GM21576 (cell line): ENCODE measurements at regions not wholly inside any gene's neighbourhood (a gene's known extent, or its start where the extent isn't known, plus 50 kb on each side); places are given as distances from the start of the nearest gene placed in this dataset.
"Not testable (repeated sequence)": the region's sequence is repeated elsewhere in the genome, so short reads cannot be mapped to it uniquely, and the experiment has no call there.

Source experiments
- ATAC-seq: cut with Tn5 transposase; IDR thresholded peaks from one replicate; pipeline ENCODE4 v1.9.1; 2021; ENCODE audit warnings: mild to moderate bottlenecking, moderate library complexity; ENCODE audit not compliant: unreplicated experiment

DNA sequence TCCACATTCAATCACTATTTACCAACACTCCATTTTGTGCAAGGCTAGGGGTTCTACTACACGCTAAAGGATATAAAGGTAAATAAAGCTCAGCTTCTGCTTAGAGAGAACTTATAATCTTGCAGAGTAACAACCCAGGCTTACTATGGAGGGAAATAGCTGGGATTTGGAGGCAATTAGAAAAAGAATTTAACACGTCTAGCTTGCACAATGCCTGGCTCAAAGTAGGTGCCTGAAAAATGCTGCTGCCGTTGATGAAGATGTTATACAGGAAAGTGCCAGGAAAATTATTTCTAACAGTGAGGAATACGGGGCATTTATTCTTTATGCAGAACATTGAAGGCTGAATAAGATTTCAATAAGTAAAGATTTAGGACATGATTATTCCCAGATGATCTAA lies 214.2 kb downstream of the KITLG start:
- ATAC-seq, result no peak

DNA sequence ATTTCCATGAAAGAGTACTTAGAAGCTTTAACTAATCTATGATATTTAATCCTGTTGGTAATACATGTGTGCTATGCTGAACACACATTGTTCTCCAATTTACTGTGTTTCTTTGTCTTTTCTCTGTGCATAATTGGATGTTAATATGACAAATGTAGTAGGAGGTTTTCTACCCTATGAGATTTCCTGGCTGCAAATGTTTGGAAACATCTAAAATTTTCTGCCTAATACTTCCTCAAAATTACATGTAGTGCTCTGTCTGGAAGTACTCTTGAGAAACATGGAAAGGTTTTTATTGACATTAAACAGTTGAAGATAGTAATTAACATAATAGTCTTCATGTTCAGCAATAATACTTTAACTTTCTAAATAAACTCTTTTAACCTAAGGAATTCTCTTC lies 213.0 kb downstream of the KITLG start:
- ATAC-seq, result no peak

DNA sequence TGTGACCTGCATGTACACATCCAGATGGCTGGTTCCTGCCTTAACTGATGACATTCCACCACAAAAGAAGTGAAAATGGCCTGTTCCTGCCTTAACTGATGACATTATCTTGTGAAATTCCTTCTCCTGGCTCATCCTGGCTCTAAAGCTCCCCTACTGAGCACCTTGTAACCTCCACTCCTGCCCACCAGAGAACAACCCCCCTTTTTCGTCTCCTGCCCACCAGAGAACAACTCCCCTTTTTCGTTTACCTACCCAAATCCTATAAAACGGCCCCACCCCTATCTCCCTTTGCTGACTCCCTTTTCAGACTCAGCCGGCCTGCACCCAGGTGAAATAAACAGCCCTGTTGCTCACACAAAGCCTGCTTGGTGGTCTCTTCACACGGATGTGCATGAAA lies 212.2 kb downstream of the KITLG start:
- ATAC-seq, result not testable (repeated sequence)

DNA sequence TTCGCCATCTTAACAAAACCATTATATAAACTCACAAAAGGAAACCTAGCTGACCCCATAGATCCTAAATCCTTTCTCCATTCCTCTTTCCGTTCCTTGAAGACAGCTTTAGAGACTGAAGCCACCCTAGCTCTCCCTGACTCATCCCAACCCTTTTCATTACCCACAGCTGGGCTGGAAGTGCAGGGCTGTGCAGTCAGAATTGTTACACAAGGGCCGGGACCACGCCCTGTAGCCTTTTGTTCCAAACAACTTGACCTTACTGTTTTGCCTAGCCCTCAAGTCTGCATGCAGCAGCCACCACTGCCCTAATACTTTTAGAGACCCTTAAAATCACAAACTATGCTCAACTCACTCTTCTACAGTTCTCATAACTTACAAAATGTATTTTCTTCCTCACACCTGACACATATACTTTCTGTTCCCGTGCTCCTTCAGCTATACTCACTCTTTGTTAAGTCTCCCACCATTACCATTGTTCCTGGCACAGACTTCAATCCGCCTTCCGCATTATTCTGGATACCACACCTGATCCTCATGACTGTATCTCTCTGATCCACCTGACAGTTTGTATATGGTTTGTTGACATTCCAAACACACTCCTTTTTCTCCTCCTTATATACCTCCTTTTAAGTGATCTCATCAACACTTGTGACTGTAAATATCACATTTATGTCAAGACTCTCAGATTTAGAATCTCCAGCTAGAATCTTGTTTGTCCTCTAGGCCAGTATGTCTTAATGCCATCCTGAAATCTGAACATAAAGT lies 208.7 kb downstream of the KITLG start:
- ATAC-seq, result no peak

DNA sequence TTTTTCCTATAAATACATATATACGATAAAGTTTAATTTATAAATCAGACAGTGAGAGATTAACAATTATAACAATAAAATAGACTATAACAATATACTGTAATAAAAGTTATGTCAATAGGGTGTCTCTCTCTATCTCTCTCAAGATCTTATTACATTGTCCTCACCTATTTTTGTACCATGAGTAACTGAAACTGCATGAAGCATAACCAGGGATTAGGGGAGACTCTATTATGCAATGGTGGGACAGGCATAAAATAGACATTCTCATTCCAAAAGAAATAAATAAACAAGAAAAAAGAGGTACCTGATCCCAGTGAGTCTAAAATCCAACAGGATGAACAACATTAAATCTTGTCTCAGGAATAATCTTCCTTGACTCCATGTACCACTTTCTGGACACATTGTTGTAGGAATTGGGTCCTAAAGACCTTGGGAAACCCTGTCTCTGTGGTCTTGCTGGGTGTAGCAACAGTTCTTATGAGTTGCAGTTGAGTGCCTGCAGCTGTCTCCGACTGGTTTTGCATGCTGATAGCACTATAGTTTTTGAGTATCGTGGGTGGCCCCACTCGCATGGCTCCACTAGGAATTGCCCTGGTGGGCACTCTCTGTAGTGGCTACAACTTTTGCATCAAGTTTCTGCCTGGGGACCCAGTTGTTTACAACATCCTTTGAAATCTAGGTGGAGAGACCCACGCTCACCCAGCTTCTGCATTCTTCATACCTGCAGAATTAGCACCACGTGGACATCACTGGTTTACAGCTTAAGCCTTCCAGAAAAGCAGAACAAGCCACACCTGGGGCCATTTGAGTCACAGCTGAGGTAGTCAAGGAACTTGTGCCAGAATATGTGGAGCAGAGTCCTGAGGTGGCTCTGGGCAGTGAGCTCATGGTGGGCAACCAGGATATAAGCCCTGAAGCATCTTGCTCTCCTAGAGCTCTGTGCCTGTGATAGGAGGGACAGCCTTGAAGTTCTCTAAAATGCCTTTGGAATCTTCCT lies 204.7 kb downstream of the KITLG start:
- no peak for ATAC-seq

DNA sequence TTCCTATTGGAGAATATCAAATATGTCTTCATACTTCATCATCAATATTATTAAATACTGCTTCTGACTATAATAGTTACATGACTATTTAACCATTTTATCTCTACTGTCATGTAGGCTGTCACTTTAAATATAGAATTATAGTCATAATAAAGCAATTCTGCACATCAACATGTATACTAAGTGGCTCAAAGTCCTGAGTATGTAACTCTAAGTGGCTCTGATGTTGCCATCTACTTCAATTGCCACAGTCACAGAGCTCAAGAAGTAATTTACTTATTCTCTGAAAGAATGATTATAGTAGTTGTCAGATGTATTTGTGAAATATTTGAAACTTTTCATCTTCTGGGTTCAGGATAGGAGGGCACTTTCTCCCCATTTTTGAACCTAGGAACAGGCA lies 202.3 kb downstream of the KITLG start:
- no peak for ATAC-seq

DNA sequence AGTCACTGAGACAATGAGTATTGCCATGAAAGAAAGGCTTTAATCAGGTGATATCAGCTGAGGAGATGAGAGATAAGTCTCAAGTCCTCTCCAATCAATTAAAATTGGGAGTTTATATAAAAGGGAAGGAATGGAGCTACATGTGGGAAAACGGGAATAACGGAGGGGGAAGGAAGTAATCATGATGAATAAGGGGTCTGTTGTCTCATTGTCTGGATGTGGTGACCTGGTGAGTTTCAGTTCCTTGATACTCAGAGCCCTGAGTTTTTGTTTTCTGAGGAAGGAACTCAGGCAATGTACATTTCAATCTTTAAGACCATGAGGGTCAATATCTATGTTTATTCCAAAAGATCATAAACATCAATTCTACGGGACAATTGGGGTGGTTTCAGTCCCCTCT lies 198.8 kb downstream of the KITLG start:
- no peak for ATAC-seq

DNA sequence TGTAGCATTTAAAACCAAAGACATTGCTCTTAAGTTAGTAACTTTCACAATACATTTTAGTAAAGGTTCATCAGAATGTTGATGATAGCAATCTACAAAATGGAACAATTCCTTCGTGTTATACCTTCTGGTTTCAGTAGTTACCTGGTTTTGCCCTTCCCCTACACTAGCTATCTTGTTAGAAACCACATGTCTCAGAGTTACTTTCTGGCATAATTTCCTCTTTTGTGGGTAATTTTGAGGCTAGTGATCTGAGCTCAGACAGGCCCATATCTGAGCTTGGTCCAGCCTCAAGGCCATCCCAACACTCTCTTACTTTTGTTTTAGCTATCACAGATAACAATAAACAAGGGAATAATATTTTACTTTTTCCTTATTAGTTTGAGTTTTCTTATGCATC lies 196.9 kb downstream of the KITLG start:
- ATAC-seq, result no peak

DNA sequence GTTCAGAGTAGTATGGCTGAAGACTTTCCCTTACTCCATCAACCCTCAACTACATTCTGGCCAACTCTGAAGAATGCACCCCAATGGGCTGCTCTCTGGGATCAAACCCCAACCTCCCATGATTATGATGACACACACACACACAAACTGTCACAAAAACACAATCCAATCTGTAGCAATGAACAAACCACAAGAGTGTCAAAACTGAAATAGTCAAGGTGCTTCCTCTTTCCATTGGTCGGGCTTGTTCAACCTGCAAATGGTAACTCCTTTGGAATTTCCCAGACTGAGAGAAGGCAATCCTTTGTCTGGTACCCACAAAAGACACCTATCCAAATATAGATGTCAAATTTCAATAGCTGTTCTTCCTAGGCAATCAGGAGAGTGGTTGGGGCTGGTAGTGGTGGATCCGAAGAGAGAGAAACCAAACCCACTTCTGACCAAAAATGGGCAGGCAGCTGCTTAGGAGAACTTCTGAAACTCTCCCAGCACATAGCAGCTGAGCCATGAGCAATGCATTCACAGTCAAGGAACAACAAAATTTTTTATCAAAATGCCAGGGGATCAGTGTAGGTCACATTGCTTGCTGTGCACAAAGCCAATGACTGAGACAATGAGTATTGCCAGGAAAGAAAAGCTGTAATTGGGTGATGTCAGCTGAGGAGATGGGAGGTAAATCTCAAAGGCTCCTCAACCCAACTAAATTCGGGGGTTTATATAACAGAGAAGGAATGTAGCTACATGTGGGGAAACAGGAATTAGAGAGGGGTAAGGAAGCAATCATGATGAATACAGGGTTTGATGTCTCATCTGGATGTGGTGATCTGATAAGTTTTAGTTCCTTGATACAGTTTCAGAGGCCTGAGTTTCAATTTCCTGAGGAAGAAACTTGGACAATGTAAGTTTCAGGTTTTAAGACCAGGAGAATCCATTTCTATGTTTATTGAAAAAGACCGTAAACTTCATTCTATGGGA lies 191.4 kb downstream of the KITLG start:
- ATAC-seq, result peak; percentile 27

DNA sequence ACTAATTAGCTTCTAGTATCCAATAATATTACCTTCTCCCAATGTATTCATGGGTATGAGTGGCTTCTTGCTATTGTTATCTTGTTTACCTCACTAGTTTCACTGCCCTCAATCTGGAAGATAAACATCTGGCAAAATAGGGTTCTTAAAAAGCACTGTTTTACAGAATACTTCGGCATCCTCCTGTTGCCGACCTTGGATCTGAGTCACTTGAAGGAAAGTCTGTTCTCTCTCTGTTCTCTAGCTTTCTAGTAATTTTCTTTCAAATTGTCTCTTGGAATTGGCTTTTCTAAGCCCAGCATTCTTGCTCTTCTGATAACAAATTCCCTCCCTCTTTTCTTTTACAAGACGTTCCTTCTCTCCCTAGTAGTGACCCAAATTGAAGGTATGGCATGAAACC lies 189.5 kb downstream of the KITLG start:
- ATAC-seq, result no peak

DNA sequence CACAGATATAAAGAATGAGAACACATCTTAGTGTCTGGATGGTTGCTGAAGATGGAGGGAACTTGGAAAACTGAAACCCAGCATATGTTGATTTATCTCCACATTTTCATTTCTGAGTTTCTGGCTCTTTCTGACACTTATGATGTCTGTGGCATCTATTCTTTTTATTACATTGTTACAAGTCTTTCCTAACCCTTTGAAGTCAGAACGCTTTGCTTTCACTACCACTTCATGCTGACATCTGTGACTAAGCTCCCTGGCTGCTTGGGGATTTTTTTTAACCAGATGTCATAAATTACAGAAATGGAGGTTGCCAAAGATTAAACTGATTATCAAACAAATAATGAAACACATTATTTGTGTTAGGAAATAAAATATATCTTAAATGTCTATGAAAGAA lies 188.7 kb downstream of the KITLG start:
- peak; percentile 45 for ATAC-seq

DNA sequence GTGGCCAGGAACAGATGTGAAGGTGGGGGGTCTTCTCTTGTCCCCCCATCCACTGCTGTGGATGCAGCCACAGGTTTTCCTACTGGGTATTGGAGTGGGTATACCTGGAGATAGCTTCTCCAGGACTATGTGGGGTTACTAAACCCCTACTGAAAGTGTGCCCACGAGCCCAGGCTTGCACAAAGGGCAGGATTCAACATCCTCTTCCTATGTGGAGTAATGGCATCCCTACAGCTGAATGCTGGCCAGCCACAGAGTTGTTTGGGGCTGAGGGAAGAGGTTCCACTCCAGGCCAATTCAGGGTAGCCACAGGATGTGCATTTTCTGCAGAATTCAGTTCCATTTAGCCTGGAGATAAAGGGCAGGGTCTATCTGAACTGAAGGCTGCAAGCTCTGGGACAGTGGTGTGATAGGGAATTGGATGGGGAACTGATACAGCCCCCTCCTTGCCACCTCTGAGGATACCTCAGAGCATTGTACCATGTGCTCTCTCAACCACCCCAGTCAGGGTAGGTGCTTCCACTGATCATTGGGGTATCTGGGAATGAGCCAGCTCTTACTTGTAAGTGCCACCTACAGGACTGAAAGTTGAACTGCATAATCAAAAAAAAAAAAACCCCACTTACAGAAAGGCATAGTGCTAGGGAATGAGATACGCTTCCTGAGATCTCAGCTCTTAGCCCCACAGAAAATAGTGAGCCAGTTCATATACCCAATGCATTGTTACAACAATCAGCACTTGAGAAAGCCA lies 187.1 kb downstream of the KITLG start:
- ATAC-seq, result peak; percentile 45

DNA sequence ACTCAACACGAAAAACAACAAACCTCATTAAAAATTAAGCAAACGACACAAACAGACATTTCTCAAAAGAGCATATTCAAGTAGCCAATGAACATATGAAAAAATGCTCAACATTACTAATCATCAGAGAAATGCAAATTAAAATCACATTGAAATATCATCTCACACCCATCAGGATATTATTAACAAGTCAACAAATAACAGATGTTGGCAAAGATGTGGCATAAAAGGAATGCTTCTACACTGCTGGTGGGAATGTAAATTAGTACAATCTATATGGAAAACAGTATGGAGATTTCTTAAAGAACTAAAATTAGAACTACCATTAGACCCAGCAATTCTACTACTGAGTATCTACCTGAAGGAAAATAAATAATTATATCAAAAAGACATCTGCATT lies 182.2 kb downstream of the KITLG start:
- no peak for ATAC-seq

DNA sequence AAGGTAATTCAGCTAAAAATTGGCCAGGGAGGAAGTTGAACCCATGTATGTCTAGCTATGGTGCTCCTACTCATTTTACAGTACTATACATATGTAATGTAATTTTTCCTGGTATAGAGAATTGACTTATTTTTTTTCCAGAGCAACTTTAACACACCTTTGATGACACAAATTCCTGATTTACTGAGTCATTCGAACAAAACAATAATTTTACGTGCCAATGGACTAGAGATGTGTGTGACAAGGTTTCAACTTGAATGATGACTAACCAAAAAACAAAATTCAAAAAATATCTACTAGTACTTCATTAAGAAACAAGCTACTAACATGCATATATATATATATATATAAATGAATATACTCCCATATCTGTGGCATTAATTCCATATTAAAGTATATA lies 180.5 kb downstream of the KITLG start:
- no peak for ATAC-seq

DNA sequence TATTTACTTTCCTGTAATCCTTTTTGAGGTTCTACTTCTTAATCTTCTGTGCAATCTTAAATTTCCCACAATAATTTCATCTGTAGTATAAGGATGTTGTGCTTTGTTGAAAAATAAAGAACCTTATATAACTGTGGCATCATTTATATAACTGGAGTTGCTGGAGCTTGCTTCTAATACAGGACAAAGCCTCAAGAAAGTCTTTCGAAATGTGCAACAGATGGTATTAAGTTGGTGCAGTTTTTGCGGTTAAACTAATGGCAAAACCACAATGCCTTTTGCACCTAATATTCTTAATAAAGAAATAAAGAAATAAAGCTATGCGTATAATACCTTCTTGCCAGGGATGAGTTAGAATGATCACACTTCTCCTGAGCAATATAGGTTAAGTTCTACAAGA lies 180.0 kb downstream of the KITLG start:
- ATAC-seq, result no peak

DNA sequence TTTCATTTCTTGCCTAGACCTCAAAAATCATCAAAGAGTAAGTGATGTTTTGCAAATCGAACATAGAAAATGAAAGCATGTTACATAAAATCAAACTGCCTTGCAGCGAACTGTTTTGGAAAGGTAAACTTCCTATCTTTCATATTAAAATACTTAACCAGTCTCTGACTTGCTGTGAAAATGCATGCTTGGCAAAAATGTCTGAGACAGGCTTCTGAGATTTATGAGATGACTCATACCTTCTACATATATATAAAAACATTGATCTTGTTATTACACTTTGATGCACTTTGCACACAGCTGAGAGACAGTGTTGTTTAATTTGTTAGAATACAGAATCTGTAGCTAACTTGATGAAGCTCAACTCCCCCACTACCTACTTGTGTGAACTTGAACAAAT lies 179.1 kb downstream of the KITLG start:
- ATAC-seq, result no peak

DNA sequence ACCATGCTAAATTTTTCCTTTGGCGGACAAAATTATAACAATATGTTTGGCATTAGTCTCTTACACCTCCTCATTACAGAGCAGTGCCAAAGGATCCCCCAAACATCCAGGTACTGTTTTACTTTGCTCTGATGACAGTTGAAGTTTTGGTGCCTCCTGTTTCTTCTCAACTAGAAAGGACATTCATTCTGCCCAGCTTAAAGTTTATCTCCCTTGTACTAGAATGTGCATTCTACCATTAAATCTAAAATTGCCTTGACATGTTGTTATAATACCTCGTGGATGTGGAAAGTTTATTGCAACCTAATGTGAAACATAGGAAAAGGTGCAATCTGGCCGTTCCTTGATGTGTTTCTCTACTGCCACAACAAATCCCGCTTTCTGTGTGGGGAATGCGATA lies 173.4 kb downstream of the KITLG start:
- ATAC-seq, result no peak

DNA sequence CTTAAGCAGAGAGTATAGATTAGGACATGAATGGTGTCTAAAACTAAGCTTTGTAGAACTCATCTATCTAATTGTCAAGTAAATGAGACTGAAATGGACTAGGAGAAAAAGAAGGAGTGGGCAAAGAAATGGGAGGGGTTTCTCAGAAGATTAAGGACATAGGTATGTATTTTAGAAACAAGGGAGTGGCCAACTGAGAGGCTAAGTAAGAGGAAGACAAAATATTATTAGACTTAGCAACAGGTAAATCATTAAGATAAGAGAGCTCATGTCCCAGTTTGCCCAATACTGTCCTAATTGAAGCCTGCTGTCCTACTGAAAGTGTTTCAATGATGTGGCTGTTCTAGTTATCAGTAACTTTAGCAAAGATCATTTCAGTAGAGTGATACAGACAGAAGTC lies 171.4 kb downstream of the KITLG start:
- ATAC-seq, result no peak

DNA sequence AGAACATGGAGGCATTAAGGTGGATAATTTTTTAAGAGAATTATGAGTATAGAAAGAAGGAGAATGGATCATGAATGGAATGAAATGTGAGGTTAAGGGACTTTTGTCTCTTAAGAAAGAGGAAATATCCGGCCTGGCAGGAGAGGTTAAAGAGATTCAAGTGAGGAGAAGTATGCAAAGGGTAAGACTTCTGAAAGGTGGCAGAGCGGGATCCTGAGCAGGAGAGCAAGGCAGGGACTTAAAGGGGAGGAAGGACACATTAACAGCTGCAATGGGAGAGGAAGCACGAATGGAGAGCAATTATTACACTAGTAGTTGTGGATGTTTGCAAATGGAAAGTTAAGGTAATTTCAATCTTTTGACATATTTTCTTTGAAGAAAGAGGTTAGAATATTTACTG lies 171.0 kb downstream of the KITLG start:
- ATAC-seq, result no peak

DNA sequence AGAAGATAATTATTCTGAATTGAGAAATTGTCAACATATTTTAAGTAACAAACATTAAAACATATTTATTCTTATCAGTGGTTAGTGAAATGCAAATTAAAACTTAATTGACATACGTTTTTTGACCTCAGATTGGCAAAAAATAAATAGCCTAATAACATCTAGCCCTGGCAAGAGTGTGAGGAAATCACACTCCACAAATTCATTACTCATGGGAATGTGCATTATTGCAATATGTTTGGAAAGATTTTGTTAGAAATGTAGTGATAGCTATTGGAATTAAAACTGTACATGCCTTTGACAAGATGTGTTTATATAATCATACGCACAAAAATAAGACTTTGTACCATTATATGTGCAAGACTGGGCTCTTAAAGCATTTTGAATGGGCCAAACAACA lies 168.6 kb downstream of the KITLG start:
- ATAC-seq, result no peak
